Sigmoid colon (tissue), 6 donors: ENCODE measurements at regions not wholly inside any gene's neighbourhood (a gene's known extent, or its start where the extent isn't known, plus 50 kb on each side); places are given as distances from the start of the nearest gene placed in this dataset.

ENCODE experiments used
- DNase-seq: peaks from one replicate; pipeline ENCODE4 v3.0.0-alpha.2; 2019
- H3K27ac ChIP-seq, 4 donors: fragments of 200-600 bp; sonication (generic); one replicate each; pipeline ENCODE4 v1.5.1; 2016 to 2019; ENCODE audit warnings: mild to moderate bottlenecking in 1 of 4
- H3K27me3 ChIP-seq, 3 donors: fragments of 200-600 bp; sonication (generic); one replicate each; pipeline ENCODE4 v1.5.1; 2019; ENCODE audit warnings: mild to moderate bottlenecking in 1 of 3
- H3K36me3 ChIP-seq, 4 donors: fragments of 200-600 bp; sonication (generic); one replicate each; pipeline ENCODE4 v1.5.1; 2016 to 2019
- H3K4me1 ChIP-seq, 4 donors: fragments of 200-600 bp; sonication (generic); one replicate each; pipeline ENCODE4 v1.5.1; 2017 to 2019
- H3K4me3 ChIP-seq, 4 donors: fragments of 200-600 bp; sonication (generic); one replicate each; pipeline ENCODE4 v1.5.1; 2017 to 2019; ENCODE audit warnings: mild to moderate bottlenecking in 2 of 4, moderate library complexity in 1 of 4
- H3K9me3 ChIP-seq, 4 donors: fragments of 200-600 bp in 3 of 4; sonication (generic) in 3 of 4; one replicate each; pipeline versions ENCODE4 v1.5.1 to v1.6.1; 2013 to 2019
- CTCF ChIP-seq, 4 experiments: fragments of 450-650 bp in 3 of 4; fragments of 200-600 bp in 1 of 4; IDR thresholded peaks; one replicate each; pipeline ENCODE4 v1.5.1; 2016 to 2019; ENCODE audit warnings: antibody characterized with exemption in 4 of 4, mild to moderate bottlenecking in 3 of 4, moderate library complexity in 2 of 4
- EP300 ChIP-seq, 4 donors: sonication (generic); formaldehyde crosslinking; IDR thresholded peaks; one replicate each; pipeline ENCODE4 v1.6.1; 2017; ENCODE audit warnings: antibody characterized with exemption in 4 of 4
- POLR2A ChIP-seq, 2 donors: fragments of 450-650 bp; IDR thresholded peaks; one replicate each; pipeline ENCODE4 v1.6.1; 2016; ENCODE audit warnings: antibody characterized with exemption in 2 of 2, mild to moderate bottlenecking in 2 of 2, moderate library complexity in 2 of 2
- POLR2AphosphoS5 ChIP-seq, 4 donors: sonication (generic); formaldehyde crosslinking; IDR thresholded peaks; one replicate each; pipeline ENCODE4 v1.6.1; 2017; ENCODE audit warnings: antibody characterized with exemption in 4 of 4
- WGBS, 2 donors: extraction: QIAGEN DNeasy Blood & Tissue Kit; methylation state at CpG; one replicate each; pipeline ENCODE4 v1.1.7; 2013; 5-methylcytosine and 5-hydroxymethylcytosine counted together
- intact Hi-C: fragments of 100-400 bp; cut with DNase I; formaldehyde crosslinking; loops from one replicate; pipeline ENCODE4 v1.15.1; 2023
- donor health status: healthy with polysubstance abuse.
- donor health status: healthy.

- TF ChIP-seq POLR2A (IDR thresholded peaks at IDR 0.05) (no peak), POLR2AphosphoS5 (IDR thresholded peaks at IDR 0.05) (no peak), EP300 (IDR thresholded peaks at IDR 0.05) (no peak)
- intact Hi-C loops, result no loop called here
- no peaks in the 10 kb centered on the region for H3K36me3 ChIP-seq
- H3K9me3 ChIP-seq, result no peaks in the 10 kb centered on the region
- no peaks in the 10 kb centered on the region for H3K27me3 ChIP-seq
- DNase-seq, result no peak
- H3K27ac ChIP-seq, result no peak overlapping the region
- 60 to 85% methylated on average over 2 of the region's 2 CpGs for WGBS, 2 donors
- H3K4me1 ChIP-seq, result peaks cover 0 to 9% (median 7%) of the 10 kb centered on the region in 4 donors
- no peak overlapping the region for H3K4me3 ChIP-seq
Measured at GRCh38 chr6:16840725-16841124, 79.5 kb upstream of the ATXN1 start.

- intact Hi-C loops, result no loop called here
- no peak for DNase-seq
- WGBS, 2 donors, result 49 to 74% methylated on average over 3 of the region's 3 CpGs
Measured at GRCh38 chr6:16840291-16840690, 79.0 kb upstream of the ATXN1 start.

GRCh38 chr6:16839631-16840179, 78.4 kb upstream of the ATXN1 start:
- Histone ChIP-seq H3K27me3 (no peaks in the 10 kb centered on the region), H3K4me1 (peaks cover 0 to 10% (median 8%) of the 10 kb centered on the region in 4 donors), H3K9me3 (no peaks in the 10 kb centered on the region), H3K4me3 (no peak overlapping the region), H3K36me3 (no peaks in the 10 kb centered on the region), H3K27ac (no peak overlapping the region)
- WGBS, 2 donors, result 95 to 96% methylated on average over 2 of the region's 2 CpGs
- TF ChIP-seq POLR2A (IDR thresholded peaks at IDR 0.05), result no peak
- no peak for TF ChIP-seq EP300 (IDR thresholded peaks at IDR 0.05)
- TF ChIP-seq POLR2AphosphoS5 (IDR thresholded peaks at IDR 0.05), result no peak
- TF ChIP-seq CTCF (IDR thresholded peaks at IDR 0.05), result no peak
- intact Hi-C loops, result no loop called here
- DNase-seq, result no peak

More at GRCh38 chr6:16840291-16840690, 79.0 kb upstream of the ATXN1 start:
- Histone ChIP-seq H3K4me3 (no peak overlapping the region), H3K36me3 (no peaks in the 10 kb centered on the region), H3K27me3 (no peaks in the 10 kb centered on the region), H3K4me1 (peaks cover 0 to 10% (median 8%) of the 10 kb centered on the region in 4 donors), H3K27ac (no peak overlapping the region), H3K9me3 (no peaks in the 10 kb centered on the region)
- TF ChIP-seq POLR2AphosphoS5 (IDR thresholded peaks at IDR 0.05) (no peak), POLR2A (IDR thresholded peaks at IDR 0.05) (no peak), EP300 (IDR thresholded peaks at IDR 0.05) (no peak), CTCF (IDR thresholded peaks at IDR 0.05) (no peak)

GRCh38 chr6:16837217-16837972, 76.1 kb upstream of the ATXN1 start:
- H3K27me3 ChIP-seq, result no peaks in the 10 kb centered on the region
- H3K4me3 ChIP-seq, result no peak overlapping the region
- intact Hi-C loops, result no loop called here
- H3K9me3 ChIP-seq, result no peaks in the 10 kb centered on the region
- H3K36me3 ChIP-seq, result no peaks in the 10 kb centered on the region
- no peak overlapping the region for H3K27ac ChIP-seq
- peaks cover 0 to 10% (median 8%) of the 10 kb centered on the region in 4 donors for H3K4me1 ChIP-seq
- TF ChIP-seq EP300 (IDR thresholded peaks at IDR 0.05), result no peak
- no peak for TF ChIP-seq CTCF (IDR thresholded peaks at IDR 0.05)
- no peak for TF ChIP-seq POLR2AphosphoS5 (IDR thresholded peaks at IDR 0.05)
- no peak for TF ChIP-seq POLR2A (IDR thresholded peaks at IDR 0.05)
- DNase-seq, result no peak
- WGBS, 2 donors, result 83 to 84% methylated on average over 6 of the region's 6 CpGs

GRCh38 chr6:16836144-16836981, 75.1 kb upstream of the ATXN1 start:
- Histone ChIP-seq H3K9me3 (no peaks in the 10 kb centered on the region), H3K4me3 (peak overlapping the region in 3 of 4 donors; percentile 11 to 18 (median 13)), H3K27ac (peak overlapping the region in 3 of 4 donors; percentile 7 to 44 (median 10))

More at GRCh38 chr6:16836144-16836981, 75.1 kb upstream of the ATXN1 start:
- Histone ChIP-seq H3K4me1 (peaks cover 0 to 10% (median 8%) of the 10 kb centered on the region in 4 donors), H3K27me3 (no peaks in the 10 kb centered on the region), H3K36me3 (no peaks in the 10 kb centered on the region)
- intact Hi-C loops, result no loop called here
- 57 to 78% methylated on average over 9 of the region's 9 CpGs for WGBS, 2 donors
- no peak for TF ChIP-seq EP300 (IDR thresholded peaks at IDR 0.05)
- TF ChIP-seq POLR2A (IDR thresholded peaks at IDR 0.05), result no peak
- no peak for TF ChIP-seq POLR2AphosphoS5 (IDR thresholded peaks at IDR 0.05)
- TF ChIP-seq CTCF (IDR thresholded peaks at IDR 0.05), result no peak
- DNase-seq, result no peak
